Vagina (tissue), 2 donors: ENCODE measurements at regions not wholly inside any gene's neighbourhood (a gene's known extent, or its start where the extent isn't known, plus 50 kb on each side); places are given as distances from the start of the nearest gene placed in this dataset.

Experiments used
- POLR2A ChIP-seq, 2 donors: fragments of 450-650 bp; IDR thresholded peaks; one replicate each; pipeline ENCODE4 v1.6.1; 2017; ENCODE audit warnings: antibody characterized with exemption in 2 of 2, mild to moderate bottlenecking in 2 of 2, moderate library complexity in 2 of 2
- TF ChIP-seq, protein P1 (sequence below), 3 experiments: fragments of 450-650 bp in 2 of 3; fragments of 200-600 bp in 1 of 3; sonication (generic) in 1 of 3; IDR thresholded peaks; one replicate each; pipeline ENCODE4 v1.5.1; 2017 to 2019; ENCODE audit warnings: antibody characterized with exemption in 3 of 3, mild to moderate bottlenecking in 2 of 3, moderate library complexity in 2 of 3

DNA sequence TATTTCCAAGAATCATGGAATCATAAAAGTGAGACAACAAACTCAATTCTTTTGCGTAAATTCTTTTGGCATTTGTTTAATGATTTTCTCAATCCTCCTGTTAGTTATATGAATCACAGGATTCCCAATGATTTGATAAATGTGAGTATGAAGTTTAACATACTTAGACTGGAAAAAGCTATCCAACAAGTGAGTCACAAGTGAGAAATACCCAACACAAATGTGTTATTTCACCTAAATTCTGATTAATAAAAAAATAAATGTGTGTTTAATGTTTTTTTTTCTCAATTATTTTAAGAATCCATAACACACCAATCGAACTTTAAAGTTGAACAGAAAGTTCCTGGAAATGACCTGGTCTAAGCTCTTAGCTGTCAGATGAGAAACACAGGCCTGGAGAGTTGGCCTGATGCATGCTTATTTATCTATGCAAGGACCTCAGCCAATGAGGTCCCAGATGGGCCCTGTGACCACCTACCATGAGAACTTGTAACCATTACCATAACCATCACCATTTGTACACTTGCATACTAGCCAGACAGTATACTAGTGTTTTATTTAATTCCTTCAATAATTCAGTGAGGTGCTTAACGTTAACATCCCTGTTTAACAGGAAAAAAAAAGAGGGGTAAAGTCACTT, 386.7 kb downstream of the SPRY1 start:
- TF ChIP-seq POLR2A (IDR thresholded peaks at IDR 0.05) = no peak
- TF ChIP-seq, protein P1, sequence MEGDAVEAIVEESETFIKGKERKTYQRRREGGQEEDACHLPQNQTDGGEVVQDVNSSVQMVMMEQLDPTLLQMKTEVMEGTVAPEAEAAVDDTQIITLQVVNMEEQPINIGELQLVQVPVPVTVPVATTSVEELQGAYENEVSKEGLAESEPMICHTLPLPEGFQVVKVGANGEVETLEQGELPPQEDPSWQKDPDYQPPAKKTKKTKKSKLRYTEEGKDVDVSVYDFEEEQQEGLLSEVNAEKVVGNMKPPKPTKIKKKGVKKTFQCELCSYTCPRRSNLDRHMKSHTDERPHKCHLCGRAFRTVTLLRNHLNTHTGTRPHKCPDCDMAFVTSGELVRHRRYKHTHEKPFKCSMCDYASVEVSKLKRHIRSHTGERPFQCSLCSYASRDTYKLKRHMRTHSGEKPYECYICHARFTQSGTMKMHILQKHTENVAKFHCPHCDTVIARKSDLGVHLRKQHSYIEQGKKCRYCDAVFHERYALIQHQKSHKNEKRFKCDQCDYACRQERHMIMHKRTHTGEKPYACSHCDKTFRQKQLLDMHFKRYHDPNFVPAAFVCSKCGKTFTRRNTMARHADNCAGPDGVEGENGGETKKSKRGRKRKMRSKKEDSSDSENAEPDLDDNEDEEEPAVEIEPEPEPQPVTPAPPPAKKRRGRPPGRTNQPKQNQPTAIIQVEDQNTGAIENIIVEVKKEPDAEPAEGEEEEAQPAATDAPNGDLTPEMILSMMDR (IDR thresholded peaks at IDR 0.05) = no peak
